Effector memory CD8-positive, alpha-beta T cell (primary cell): ENCODE measurements at regions not wholly inside any gene's neighbourhood (a gene's known extent, or its start where the extent isn't known, plus 50 kb on each side); places are given as distances from the start of the nearest gene placed in this dataset.

Experiments
- ATAC-seq: fragments of 150-1000 bp; cut with Tn5 transposase; replicated peaks from 2 replicates; pipeline ENCODE4 v1.10.0; 2021; ENCODE audit warnings: mild to moderate bottlenecking, moderate library complexity
- DNase-seq, 3 experiments: peaks; one replicate each; pipeline ENCODE4 v3.0.0; 2021
- H3K27ac Mint-ChIP-seq, 2 donors: one replicate each; pipeline ENCODE4 v1.8.0; 2022; ENCODE audit warnings: mild to moderate bottlenecking in 2 of 2, mixed read lengths in 2 of 2, moderate library complexity in 2 of 2
- H3K27me3 Mint-ChIP-seq, 2 donors: one replicate each; pipeline ENCODE4 v1.8.0; 2022; ENCODE audit warnings: mixed read lengths in 2 of 2
- H3K36me3 Mint-ChIP-seq: one replicate; pipeline ENCODE4 v1.8.0; 2022; ENCODE audit warnings: mild to moderate bottlenecking, moderate library complexity, mixed read lengths; ENCODE audit not compliant: insufficient read depth
- H3K4me1 Mint-ChIP-seq, 2 donors: one replicate each; pipeline ENCODE4 v1.8.0; 2022; ENCODE audit warnings: low read depth in 2 of 2, mixed read lengths in 2 of 2
- H3K4me3 Mint-ChIP-seq, 2 donors: one replicate each; pipeline ENCODE4 v1.8.0; 2022; ENCODE audit warnings: mild to moderate bottlenecking in 2 of 2, mixed read lengths in 2 of 2, moderate library complexity in 2 of 2
- H3K9me3 Mint-ChIP-seq, 2 donors: one replicate each; pipeline ENCODE4 v1.8.0; 2022; ENCODE audit warnings: mixed read lengths in 2 of 2

DNA sequence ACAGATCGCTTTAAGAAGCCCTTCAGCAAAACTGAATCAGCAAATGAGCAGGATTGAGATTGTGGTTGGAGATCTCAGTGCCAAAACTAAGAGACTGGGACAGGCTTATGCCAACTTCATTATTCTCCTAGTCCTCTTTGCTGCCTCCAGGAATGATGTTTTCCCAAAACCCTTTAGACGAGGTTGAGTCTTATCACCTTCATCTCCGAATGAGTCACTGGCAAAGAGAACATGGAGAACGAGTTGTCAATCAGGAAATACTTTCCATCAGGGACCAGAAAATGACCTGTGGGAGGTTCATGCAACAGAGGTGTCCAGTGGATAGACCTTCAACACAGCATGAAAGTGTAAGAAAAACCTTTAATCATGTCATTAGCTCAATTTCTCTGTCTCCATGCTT lies 461.5 kb downstream of the RMST start:
- Mint-ChIP-seq H3K4me1 (no peaks in the 10 kb centered on the region), H3K9me3 (peaks cover 0 to 10% of the 10 kb centered on the region in 2 donors), H3K27me3 (no peaks in the 10 kb centered on the region), H3K4me3 (no peak overlapping the region), H3K27ac (no peak overlapping the region), H3K36me3 (no peaks in the 10 kb centered on the region)
- no peak for DNase-seq
- no peak for ATAC-seq

DNA sequence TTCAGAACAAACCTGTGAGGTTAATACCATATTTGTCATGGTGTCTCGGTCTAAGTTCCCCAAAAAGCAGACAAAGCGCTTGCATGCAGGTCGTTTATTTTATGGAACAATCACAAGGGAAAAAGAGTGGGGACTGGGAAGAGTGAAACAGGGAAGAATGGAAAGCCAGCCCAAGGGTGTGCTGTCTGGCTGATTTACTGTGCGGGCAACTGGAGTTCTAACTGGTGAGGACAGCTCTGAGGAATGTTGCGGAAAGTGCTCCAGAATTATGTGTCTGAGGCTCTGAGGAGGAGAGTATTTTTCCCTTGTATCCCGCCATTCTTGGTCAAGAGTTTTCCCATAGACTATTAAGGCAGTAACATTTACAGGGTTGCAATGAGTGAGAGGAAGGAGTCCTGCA lies 465.4 kb downstream of the RMST start:
- no peak overlapping the region for H3K27ac Mint-ChIP-seq
- H3K36me3 Mint-ChIP-seq: no peaks in the 10 kb centered on the region
- H3K4me1 Mint-ChIP-seq: no peaks in the 10 kb centered on the region
- no peak overlapping the region for H3K4me3 Mint-ChIP-seq
- H3K9me3 Mint-ChIP-seq: peaks cover 0 to 10% of the 10 kb centered on the region in 2 donors
- DNase-seq (no peak), ATAC-seq (no peak)
- no peaks in the 10 kb centered on the region for H3K27me3 Mint-ChIP-seq

DNA sequence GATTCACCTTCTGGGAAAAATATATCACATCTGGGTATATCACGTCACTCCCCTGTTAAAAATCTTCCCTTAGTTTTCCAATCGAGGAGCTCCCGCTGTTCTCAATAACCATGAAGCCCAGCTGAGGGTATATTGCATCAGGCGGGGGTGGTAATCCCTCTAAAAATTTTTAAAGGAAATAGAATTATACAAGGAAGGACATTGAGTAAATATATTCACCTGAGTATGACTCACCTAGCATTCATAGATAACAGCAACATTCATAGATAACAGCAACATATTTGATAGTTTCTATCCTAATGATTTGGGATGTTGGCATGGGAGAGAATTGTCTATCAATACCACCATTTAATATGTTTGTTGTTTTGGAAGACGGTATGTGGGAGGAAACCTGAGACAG lies 473.6 kb downstream of the RMST start:
- H3K9me3 Mint-ChIP-seq: peaks cover 5 to 8% of the 10 kb centered on the region in 2 donors
- no peak for DNase-seq

DNA sequence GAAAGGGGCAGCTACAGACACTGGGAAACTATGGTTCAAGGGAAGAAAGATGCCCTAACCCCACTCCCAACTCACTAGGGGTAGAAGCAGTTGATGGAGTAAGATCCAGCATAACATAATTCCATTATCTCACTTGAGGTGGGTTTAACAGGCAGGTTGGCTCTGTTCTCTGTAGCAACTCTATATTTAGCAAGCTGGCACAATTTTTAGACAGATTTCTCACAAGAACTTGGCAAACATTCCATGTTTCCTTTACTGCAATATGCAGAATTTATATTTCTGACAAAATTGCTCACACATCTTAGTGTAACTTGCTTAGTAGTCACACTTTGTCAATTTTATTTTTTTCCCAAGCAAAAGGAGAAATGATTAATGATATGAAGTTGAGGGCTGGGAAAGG lies 475.4 kb downstream of the RMST start:
- no peak overlapping the region for H3K4me3 Mint-ChIP-seq
- H3K27ac Mint-ChIP-seq: no peak overlapping the region
- H3K36me3 Mint-ChIP-seq: no peaks in the 10 kb centered on the region
- H3K9me3 Mint-ChIP-seq: peaks cover 5 to 8% of the 10 kb centered on the region in 2 donors
- no peak for ATAC-seq
- H3K27me3 Mint-ChIP-seq: no peaks in the 10 kb centered on the region
- no peaks in the 10 kb centered on the region for H3K4me1 Mint-ChIP-seq
- DNase-seq: no peak

More for the DNA sequence above, 473.6 kb downstream of the RMST start:
- Mint-ChIP-seq H3K36me3 (no peaks in the 10 kb centered on the region), H3K27ac (no peak overlapping the region), H3K27me3 (no peaks in the 10 kb centered on the region), H3K4me3 (no peak overlapping the region), H3K4me1 (no peaks in the 10 kb centered on the region)
- ATAC-seq: no peak

DNA sequence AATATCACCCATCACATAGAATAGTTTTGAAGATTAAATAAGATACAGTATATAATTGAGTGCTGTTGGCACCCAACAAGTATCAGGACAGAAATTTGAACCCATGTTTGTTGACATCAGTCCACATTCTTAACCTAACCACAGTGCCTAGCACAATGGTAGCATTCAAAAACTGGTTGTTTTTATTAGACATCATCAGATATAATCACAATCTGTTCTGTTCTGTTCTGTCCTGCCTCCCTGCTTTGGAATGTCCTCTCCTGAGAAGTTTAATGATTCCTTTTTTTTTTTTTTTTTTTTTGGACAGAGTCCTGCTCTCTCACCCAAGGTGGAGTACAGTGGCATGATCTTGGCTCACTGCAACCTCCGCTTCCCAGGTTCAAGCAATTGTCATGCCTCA lies 476.6 kb downstream of the RMST start:
- Mint-ChIP-seq H3K9me3 (peaks cover 2 to 8% of the 10 kb centered on the region in 2 donors), H3K27me3 (no peaks in the 10 kb centered on the region), H3K4me1 (no peaks in the 10 kb centered on the region), H3K27ac (no peak overlapping the region), H3K4me3 (no peak overlapping the region), H3K36me3 (no peaks in the 10 kb centered on the region)
- ATAC-seq: no peak
- DNase-seq: no peak

DNA sequence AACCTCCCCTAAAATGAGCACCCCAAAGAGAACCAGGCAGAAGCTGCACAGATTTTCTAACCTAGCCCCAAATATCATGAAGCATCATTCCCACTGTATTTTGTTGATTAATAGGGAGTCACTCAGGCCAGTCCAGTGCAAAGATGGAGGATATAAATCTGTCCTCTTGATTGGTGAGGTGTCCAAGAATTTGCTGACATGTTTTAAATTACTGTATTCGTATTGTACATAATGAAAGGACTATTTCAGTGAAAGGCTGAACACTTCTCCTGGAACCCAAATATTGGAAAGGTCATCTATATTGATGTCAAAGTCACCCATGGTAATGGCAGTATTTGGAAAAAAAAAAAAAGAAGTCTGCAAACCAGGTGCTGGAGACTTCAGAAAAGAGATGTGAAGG lies 477.5 kb downstream of the RMST start:
- DNase-seq (no peak), ATAC-seq (no peak)
- H3K9me3 Mint-ChIP-seq: peaks cover 2 to 8% of the 10 kb centered on the region in 2 donors
- no peak overlapping the region for H3K27ac Mint-ChIP-seq
- H3K4me1 Mint-ChIP-seq: no peaks in the 10 kb centered on the region
- H3K27me3 Mint-ChIP-seq: no peaks in the 10 kb centered on the region
- no peak overlapping the region for H3K4me3 Mint-ChIP-seq
- no peaks in the 10 kb centered on the region for H3K36me3 Mint-ChIP-seq

DNA sequence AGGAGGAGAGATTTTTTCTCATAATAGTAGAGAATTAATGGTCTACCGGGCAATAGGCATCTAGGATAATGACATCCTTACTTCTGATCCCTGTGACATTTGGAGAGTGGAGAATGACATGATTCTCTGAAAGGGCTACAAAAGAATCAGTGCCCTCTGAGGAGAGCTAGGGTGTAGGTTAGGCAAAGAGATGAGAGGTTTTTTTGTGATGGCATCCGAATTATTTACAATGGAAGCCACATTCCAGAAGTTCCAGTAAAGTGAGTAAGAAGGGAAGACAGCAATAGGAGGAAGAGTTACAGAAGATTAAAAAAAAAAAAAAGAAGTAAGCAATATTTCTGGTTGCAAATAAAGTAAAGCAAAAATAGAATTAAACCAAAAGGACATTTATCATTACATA lies 478.0 kb downstream of the RMST start:
- no peaks in the 10 kb centered on the region for H3K36me3 Mint-ChIP-seq
- H3K27me3 Mint-ChIP-seq: no peaks in the 10 kb centered on the region
- peaks cover 2 to 8% of the 10 kb centered on the region in 2 donors for H3K9me3 Mint-ChIP-seq
- H3K4me1 Mint-ChIP-seq: no peaks in the 10 kb centered on the region
- ATAC-seq (no peak), DNase-seq (no peak)
- H3K27ac Mint-ChIP-seq: no peak overlapping the region
- no peak overlapping the region for H3K4me3 Mint-ChIP-seq

DNA sequence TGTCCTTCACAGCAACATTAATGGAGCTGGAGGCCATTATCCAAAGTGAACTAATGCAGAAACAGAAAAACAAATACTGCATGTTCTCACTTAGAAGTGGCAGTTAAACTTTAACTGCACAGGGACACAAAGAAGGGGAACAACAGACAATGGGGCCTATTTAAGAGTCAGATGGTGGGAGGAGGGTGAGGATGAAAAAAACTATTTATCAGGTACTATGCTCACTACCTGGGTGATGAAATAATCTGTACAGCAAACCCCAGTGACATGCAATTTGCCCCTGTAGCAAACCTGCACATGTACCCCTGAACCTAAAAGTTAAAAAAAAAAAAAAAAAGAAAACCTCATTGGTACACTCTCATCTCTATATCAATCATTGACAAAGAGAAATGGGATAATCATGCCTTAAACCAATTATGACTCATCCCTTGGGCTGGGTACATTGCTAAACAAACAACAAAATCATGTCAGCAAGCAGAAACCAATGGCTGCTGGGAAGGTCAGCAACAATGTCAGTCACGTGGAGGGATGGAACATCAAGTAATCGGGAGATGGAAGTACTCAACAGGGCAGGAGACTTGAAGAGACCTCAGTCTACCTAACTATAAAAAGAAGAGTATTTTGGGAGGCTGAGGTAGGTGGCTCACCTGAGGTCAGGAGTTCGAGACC lies 479.2 kb downstream of the RMST start:
- H3K9me3 Mint-ChIP-seq: peaks cover 2 to 12% of the 10 kb centered on the region in 2 donors

DNA sequence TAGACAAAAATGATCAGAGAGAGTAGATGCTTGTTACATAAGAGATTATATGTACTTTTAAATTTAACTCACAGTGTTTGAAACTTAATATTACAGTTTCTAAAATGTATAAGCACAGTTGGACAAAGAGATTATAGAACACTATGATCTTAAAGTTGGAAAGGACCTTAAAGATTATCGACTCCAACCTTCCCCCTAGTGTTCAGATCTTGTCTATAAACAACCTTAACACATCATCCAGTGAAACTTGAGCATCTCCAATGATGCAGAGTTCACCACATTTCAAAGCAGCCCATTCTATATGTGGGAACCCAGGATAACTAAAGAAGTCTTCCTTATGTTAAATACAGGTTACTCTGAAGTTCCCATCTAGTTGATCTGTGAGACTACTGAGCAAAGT lies 480.8 kb downstream of the RMST start:
- Mint-ChIP-seq H3K27me3 (peaks cover 6% of the 10 kb centered on the region in 2 donors), H3K27ac (no peak overlapping the region), H3K4me3 (no peak overlapping the region), H3K36me3 (no peaks in the 10 kb centered on the region), H3K4me1 (no peaks in the 10 kb centered on the region), H3K9me3 (peaks cover 6 to 24% of the 10 kb centered on the region in 2 donors)
- ATAC-seq (no peak), DNase-seq (no peak)

More for the DNA sequence above, 479.2 kb downstream of the RMST start:
- H3K36me3 Mint-ChIP-seq: no peaks in the 10 kb centered on the region
- H3K4me3 Mint-ChIP-seq: no peak overlapping the region
- H3K4me1 Mint-ChIP-seq: no peaks in the 10 kb centered on the region
- ATAC-seq (no peak), DNase-seq (no peak)
- no peak overlapping the region for H3K27ac Mint-ChIP-seq
- H3K27me3 Mint-ChIP-seq: no peaks in the 10 kb centered on the region

DNA sequence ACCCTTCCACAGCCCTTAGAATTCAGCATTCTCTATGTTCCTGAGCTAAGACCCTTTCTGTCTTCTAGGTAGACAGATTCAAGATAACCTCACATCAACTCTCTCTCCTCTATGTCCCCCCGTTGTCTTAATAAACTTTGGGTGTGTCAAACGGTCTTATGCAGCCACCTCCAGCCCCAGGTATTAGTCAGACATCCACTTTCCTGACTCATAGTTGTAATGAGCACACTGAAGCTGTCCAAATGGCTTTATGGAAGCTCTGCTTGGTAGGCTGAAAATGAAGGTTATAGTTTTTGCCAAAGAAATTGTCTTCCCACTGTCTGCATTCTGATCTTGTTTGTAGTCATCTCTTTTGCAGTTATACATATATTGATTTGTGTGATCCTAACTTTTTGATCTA lies 482.0 kb downstream of the RMST start:
- peaks cover 6% of the 10 kb centered on the region in 2 donors for H3K27me3 Mint-ChIP-seq
- no peak overlapping the region for H3K27ac Mint-ChIP-seq
- no peaks in the 10 kb centered on the region for H3K36me3 Mint-ChIP-seq
- H3K4me3 Mint-ChIP-seq: no peak overlapping the region
- H3K4me1 Mint-ChIP-seq: no peaks in the 10 kb centered on the region
- peaks cover 6 to 24% of the 10 kb centered on the region in 2 donors for H3K9me3 Mint-ChIP-seq
- ATAC-seq: no peak
- DNase-seq: no peak

DNA sequence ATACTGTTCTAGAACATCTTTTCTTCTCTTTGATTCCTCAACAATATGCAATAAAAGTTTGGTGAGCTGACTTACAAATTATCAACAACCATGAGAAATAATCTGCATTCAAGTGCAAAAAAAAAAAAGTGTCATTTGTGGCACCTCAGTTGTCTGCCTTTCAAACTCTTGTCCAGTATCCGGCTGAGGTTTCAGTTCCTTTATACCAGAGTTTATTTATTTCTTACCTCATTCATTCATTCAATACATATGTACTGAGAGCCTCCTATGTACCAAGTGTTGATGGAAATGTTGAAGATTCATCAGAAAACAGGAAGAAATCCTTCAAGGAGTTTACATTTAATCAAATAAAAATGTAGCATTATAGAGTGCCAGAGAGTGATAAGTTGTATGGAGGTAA lies 484.1 kb downstream of the RMST start:
- H3K4me3 Mint-ChIP-seq: no peak overlapping the region
- ATAC-seq (no peak), DNase-seq (no peak)
- peaks cover 6% of the 10 kb centered on the region in 2 donors for H3K27me3 Mint-ChIP-seq
- peaks cover 4 to 22% of the 10 kb centered on the region in 2 donors for H3K9me3 Mint-ChIP-seq
- H3K4me1 Mint-ChIP-seq: no peaks in the 10 kb centered on the region
- no peak overlapping the region for H3K27ac Mint-ChIP-seq
- H3K36me3 Mint-ChIP-seq: no peaks in the 10 kb centered on the region

DNA sequence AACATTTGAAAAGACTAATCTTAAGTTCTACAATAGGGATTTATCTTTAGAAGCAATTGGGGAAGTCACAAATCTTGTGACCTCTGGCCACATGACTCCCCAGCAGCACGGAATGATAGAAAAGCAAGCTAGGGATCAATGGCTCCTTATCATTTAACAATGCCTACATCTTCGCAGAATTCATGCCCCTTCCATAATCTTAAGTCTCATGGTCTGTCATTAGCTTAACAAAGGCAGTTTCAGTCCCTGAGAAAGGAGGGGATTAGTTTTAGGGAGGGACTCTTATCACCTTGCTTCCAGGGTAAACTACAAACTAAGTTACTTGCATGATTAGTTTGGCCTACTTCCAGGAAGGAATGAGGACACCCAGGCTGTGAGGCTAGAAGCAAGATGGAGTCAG lies 486.0 kb downstream of the RMST start:
- Mint-ChIP-seq H3K4me3 (no peak overlapping the region), H3K27me3 (peaks cover 6% of the 10 kb centered on the region in 2 donors), H3K27ac (no peak overlapping the region), H3K36me3 (no peaks in the 10 kb centered on the region), H3K4me1 (no peaks in the 10 kb centered on the region), H3K9me3 (peaks cover 4 to 22% of the 10 kb centered on the region in 2 donors)
- DNase-seq: no peak
- no peak for ATAC-seq

DNA sequence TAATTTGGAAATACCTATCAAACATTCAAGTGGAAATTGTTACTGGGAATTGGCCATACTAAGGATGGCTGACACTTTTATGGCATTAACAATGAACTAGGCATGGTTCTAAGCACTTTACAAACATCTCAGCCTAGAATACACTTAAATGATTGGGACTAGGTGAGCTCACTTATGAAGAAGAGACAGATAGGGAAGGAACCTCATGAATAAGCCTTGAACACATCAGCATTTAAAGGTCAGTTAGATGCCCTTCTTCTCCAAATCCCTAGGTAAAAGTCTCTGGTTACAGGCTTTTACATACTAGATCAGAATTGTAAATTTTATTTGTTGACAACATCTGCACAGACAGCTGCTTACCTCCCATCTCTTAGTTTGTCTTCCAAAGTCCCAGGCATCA lies 488.6 kb downstream of the RMST start:
- H3K36me3 Mint-ChIP-seq: no peaks in the 10 kb centered on the region
- ATAC-seq (no peak), DNase-seq (no peak)
- H3K4me3 Mint-ChIP-seq: no peak overlapping the region
- peaks cover 6 to 30% of the 10 kb centered on the region in 2 donors for H3K9me3 Mint-ChIP-seq
- H3K27me3 Mint-ChIP-seq: peaks cover 6% of the 10 kb centered on the region in 2 donors
- H3K27ac Mint-ChIP-seq: no peak overlapping the region
- no peaks in the 10 kb centered on the region for H3K4me1 Mint-ChIP-seq

DNA sequence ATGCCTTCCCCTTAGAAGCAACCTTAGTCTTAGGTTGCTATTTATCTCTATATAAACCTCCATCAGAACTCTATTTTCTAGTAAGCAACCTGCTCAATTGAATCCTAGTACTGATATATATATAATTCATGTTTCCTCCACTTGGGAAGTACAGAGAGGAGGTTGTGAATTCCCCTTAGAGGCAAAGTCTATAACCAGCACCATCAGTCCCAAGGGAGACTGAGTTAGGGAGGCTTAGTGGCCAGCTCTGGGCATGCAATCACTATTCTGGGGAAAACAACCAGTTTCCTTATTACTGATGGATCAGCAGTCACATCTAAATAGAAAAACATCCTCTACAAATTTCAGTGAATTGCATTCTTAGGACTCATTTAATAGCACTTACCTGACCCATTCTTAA lies 489.1 kb downstream of the RMST start:
- DNase-seq (no peak), ATAC-seq (no peak)
- peaks cover 6% of the 10 kb centered on the region in 2 donors for H3K27me3 Mint-ChIP-seq
- H3K27ac Mint-ChIP-seq: no peak overlapping the region
- H3K4me3 Mint-ChIP-seq: no peak overlapping the region
- H3K9me3 Mint-ChIP-seq: peaks cover 8 to 28% of the 10 kb centered on the region in 2 donors
- no peaks in the 10 kb centered on the region for H3K4me1 Mint-ChIP-seq
- H3K36me3 Mint-ChIP-seq: no peaks in the 10 kb centered on the region
